C4-2B (cell line): ENCODE measurements at regions not wholly inside any gene's neighbourhood (a gene's known extent, or its start where the extent isn't known, plus 50 kb on each side); places are given as distances from the start of the nearest gene placed in this dataset.
"Not testable (repeated sequence)": the region's sequence is repeated elsewhere in the genome, so short reads cannot be mapped to it uniquely, and the experiment has no call there.

Experiments used
- CTCF ChIP-seq: fragments of 450-650 bp; conservative IDR thresholded peaks from 2 replicates; pipeline ENCODE4 v1.5.1; 2017; ENCODE audit warnings: mild to moderate bottlenecking
- ZFX ChIP-seq: fragments of 450-650 bp; IDR thresholded peaks from 2 replicates; pipeline ENCODE4 v1.6.1; 2017

GRCh38 chr16:29157051-29157923 is 172.4 kb downstream of the LAT start:
- TF ChIP-seq CTCF, ZFX: not testable (repeated sequence)
